ENCODE measurements at regions not wholly inside any gene's neighbourhood (a gene's known extent, or its start where the extent isn't known, plus 50 kb on each side); places are given as distances from the start of the nearest gene placed in this dataset.

DNA sequence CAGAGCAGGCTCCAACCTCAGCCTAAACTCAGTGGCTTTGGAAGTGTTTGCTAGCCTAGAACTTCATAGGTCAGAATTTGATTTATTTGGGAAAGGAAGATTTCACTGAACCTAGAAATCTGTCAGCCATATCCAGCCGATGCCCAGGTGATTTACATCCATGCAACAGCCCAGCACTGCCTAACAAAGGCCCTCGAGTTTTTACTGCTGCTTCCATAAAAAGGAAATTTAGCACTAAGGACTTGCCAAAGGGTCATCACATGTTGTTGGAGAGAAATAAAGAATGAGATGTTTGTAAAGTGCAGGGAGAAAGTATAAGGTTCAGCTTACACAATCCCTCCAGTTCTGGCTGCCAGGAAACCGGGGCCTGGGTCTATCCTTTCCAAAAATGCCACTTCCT is 614.2 kb downstream of the BCL11A start:
- no peaks in the 10 kb centered on the region for H3K27me3 ChIP-seq (ENCODE audit: low read length)
- H3K79me2 ChIP-seq (ENCODE audit: insufficient read depth, low read length) = no peaks in the 10 kb centered on the region
- H4K20me1 ChIP-seq (ENCODE audit: low read depth, low read length) = no peaks in the 10 kb centered on the region
- no peak overlapping the region for H3K4me2 ChIP-seq (ENCODE audit: low read depth, low read length, poor library complexity, severe bottlenecking)
- no peak for TF ChIP-seq EZH2phosphoT487 (conservative IDR thresholded peaks at IDR 0.05; ENCODE audit: low read length)
- TF ChIP-seq, protein P1, sequence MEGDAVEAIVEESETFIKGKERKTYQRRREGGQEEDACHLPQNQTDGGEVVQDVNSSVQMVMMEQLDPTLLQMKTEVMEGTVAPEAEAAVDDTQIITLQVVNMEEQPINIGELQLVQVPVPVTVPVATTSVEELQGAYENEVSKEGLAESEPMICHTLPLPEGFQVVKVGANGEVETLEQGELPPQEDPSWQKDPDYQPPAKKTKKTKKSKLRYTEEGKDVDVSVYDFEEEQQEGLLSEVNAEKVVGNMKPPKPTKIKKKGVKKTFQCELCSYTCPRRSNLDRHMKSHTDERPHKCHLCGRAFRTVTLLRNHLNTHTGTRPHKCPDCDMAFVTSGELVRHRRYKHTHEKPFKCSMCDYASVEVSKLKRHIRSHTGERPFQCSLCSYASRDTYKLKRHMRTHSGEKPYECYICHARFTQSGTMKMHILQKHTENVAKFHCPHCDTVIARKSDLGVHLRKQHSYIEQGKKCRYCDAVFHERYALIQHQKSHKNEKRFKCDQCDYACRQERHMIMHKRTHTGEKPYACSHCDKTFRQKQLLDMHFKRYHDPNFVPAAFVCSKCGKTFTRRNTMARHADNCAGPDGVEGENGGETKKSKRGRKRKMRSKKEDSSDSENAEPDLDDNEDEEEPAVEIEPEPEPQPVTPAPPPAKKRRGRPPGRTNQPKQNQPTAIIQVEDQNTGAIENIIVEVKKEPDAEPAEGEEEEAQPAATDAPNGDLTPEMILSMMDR (IDR thresholded peaks at IDR 0.05; ENCODE audit: insufficient read depth, low read length, poor library complexity, severe bottlenecking) = no peak
- H3F3A ChIP-seq (ENCODE audit: insufficient read depth) = no peaks in the 10 kb centered on the region
- no peaks in the 10 kb centered on the region for H3K36me3 ChIP-seq (ENCODE audit: low read length)
- H3K9me3 ChIP-seq (ENCODE audit: insufficient read depth, low read length) = no peaks in the 10 kb centered on the region
- H3K4me3 ChIP-seq (ENCODE audit: insufficient read depth, low read length, poor library complexity, severe bottlenecking) = no peak overlapping the region
- H3K9me2 ChIP-seq (replicated peaks; ENCODE audit: insufficient read depth, low read length) = no peaks in the 10 kb centered on the region
- no peak overlapping the region for H3K27ac ChIP-seq (ENCODE audit: low read depth, low read length)
- H2AFZ ChIP-seq (ENCODE audit: low read depth, low read length, severe bottlenecking) = no peak overlapping the region
- H3K9ac ChIP-seq (ENCODE audit: low read length) = no peak overlapping the region

DNA sequence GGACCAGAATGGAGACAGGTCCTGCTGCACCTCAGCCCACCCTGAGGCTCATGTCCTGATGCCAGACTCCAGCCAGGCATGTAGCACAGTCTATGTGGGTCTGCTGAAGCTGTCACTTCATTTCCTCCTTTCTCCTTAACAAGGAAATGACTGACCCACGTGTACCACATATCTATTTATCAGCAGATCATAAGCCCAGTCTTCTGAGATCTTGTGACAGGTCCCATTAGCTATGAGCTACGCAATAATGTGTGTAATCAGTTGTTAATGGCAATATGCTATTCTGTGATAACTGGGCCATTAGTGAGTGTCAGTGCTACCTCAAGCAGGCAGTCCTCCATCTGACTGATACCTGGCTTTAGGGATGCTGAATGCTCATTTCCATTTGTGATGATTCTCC is 615.3 kb downstream of the BCL11A start:
- no peaks in the 10 kb centered on the region for H3K27me3 ChIP-seq (ENCODE audit: low read length)
- H3K9ac ChIP-seq (ENCODE audit: low read length) = no peak overlapping the region
- no peak overlapping the region for H3K4me2 ChIP-seq (ENCODE audit: low read depth, low read length, poor library complexity, severe bottlenecking)
- H3K36me3 ChIP-seq (ENCODE audit: low read length) = no peaks in the 10 kb centered on the region
- no peak overlapping the region for H3K4me3 ChIP-seq (ENCODE audit: insufficient read depth, low read length, poor library complexity, severe bottlenecking)
- H3K27ac ChIP-seq (ENCODE audit: low read depth, low read length) = no peak overlapping the region
- H3K79me2 ChIP-seq (ENCODE audit: insufficient read depth, low read length) = no peaks in the 10 kb centered on the region
- no peaks in the 10 kb centered on the region for H3K9me2 ChIP-seq (replicated peaks; ENCODE audit: insufficient read depth, low read length)
- no peaks in the 10 kb centered on the region for H3K9me3 ChIP-seq (ENCODE audit: insufficient read depth, low read length)
- no peaks in the 10 kb centered on the region for H3F3A ChIP-seq (ENCODE audit: insufficient read depth)
- TF ChIP-seq, protein P1 (IDR thresholded peaks at IDR 0.05; ENCODE audit: insufficient read depth, low read length, poor library complexity, severe bottlenecking) = no peak
- no peak for TF ChIP-seq EZH2phosphoT487 (conservative IDR thresholded peaks at IDR 0.05; ENCODE audit: low read length)
- no peaks in the 10 kb centered on the region for H4K20me1 ChIP-seq (ENCODE audit: low read depth, low read length)
- no peak overlapping the region for H2AFZ ChIP-seq (ENCODE audit: low read depth, low read length, severe bottlenecking)

DNA sequence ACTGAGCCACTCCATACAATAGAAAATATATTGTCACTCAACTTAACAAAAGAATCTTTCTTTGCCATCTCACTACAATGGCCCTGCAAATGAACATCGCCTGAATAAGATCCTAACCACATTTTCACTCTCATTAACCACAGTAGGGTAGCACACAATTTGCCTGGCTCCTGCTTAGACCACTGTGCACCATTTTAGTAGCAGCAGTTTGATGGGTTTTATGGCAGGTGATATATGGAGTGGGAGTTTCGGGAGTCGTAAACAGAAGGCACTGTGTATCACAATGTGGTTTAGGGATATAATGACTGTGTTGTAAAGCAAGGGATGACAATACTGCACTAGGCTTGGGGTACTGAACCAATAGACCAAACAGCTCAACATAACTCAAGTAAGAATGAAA is 617.4 kb downstream of the BCL11A start:
- no peak overlapping the region for H3K9ac ChIP-seq (ENCODE audit: low read length)
- TF ChIP-seq, protein P1 (IDR thresholded peaks at IDR 0.05; ENCODE audit: insufficient read depth, low read length, poor library complexity, severe bottlenecking) = no peak
- no peak for TF ChIP-seq EZH2phosphoT487 (conservative IDR thresholded peaks at IDR 0.05; ENCODE audit: low read length)
- no peak overlapping the region for H3K27ac ChIP-seq (ENCODE audit: low read depth, low read length)
- no peaks in the 10 kb centered on the region for H3K27me3 ChIP-seq (ENCODE audit: low read length)
- no peak overlapping the region for H3K4me3 ChIP-seq (ENCODE audit: insufficient read depth, low read length, poor library complexity, severe bottlenecking)
- H3K79me2 ChIP-seq (ENCODE audit: insufficient read depth, low read length) = no peaks in the 10 kb centered on the region
- H3K9me3 ChIP-seq (ENCODE audit: insufficient read depth, low read length) = no peaks in the 10 kb centered on the region
- H2AFZ ChIP-seq (ENCODE audit: low read depth, low read length, severe bottlenecking) = no peak overlapping the region
- no peak overlapping the region for H3K4me2 ChIP-seq (ENCODE audit: low read depth, low read length, poor library complexity, severe bottlenecking)
- no peaks in the 10 kb centered on the region for H3K36me3 ChIP-seq (ENCODE audit: low read length)
- H4K20me1 ChIP-seq (ENCODE audit: low read depth, low read length) = no peaks in the 10 kb centered on the region
- H3K9me2 ChIP-seq (replicated peaks; ENCODE audit: insufficient read depth, low read length) = no peaks in the 10 kb centered on the region
- no peaks in the 10 kb centered on the region for H3F3A ChIP-seq (ENCODE audit: insufficient read depth)
